CD8-positive, alpha-beta memory T cell (primary cell): ENCODE measurements at regions not wholly inside any gene's neighbourhood (a gene's known extent, or its start where the extent isn't known, plus 50 kb on each side); places are given as distances from the start of the nearest gene placed in this dataset.

Source experiments
- CTCF ChIA-PET: fragments of 350-600 bp; sonication (Branson Sonifier 250); formaldehyde crosslinking; loops from one replicate; lab custom pipeline; 2021; ENCODE audit warnings: antibody characterized with exemption; lab: Charles Lee
- POLR2A ChIA-PET: fragments of 350-600 bp; sonication (Branson Sonifier 250); formaldehyde crosslinking; loops from one replicate; lab custom pipeline; 2021; ENCODE audit warnings: antibody characterized with exemption; lab: Charles Lee
- DNase-seq, 5 donors: peaks; one replicate each; pipeline versions ENCODE4 v3.0.0 to v3.0.0-alpha.2; 2020 to 2022; ENCODE audit warnings: mixed read lengths in 1 of 5
- H3K27ac ChIP-seq: one replicate; pipeline ENCODE4 v1.7.0; 2013; ENCODE audit warnings: low read depth, mild to moderate bottlenecking, low read length, moderate library complexity
- H3K27me3 ChIP-seq: 2 replicates; pipeline ENCODE4 v1.7.0; 2013; ENCODE audit warnings: low read length, mild to moderate bottlenecking; ENCODE audit not compliant: insufficient read depth, poor library complexity, severe bottlenecking
- H3K36me3 ChIP-seq: 2 replicates; pipeline ENCODE4 v1.7.0; 2013; ENCODE audit warnings: mild to moderate bottlenecking, low read length, moderate library complexity; ENCODE audit not compliant: insufficient read depth
- H3K4me1 ChIP-seq: 2 replicates; pipeline ENCODE4 v1.7.0; 2013; ENCODE audit warnings: mild to moderate bottlenecking, low read length, moderate library complexity; ENCODE audit not compliant: insufficient read depth
- H3K4me3 ChIP-seq: 2 replicates; pipeline ENCODE4 v1.7.0; 2013; ENCODE audit warnings: mild to moderate bottlenecking, low read length
- H3K9me3 ChIP-seq: 2 replicates; pipeline ENCODE4 v1.7.0; 2013; ENCODE audit warnings: mild to moderate bottlenecking, low read length
- H3K27ac Mint-ChIP-seq, 8 donors: one replicate each; pipeline ENCODE4 v1.8.0; 2020 to 2021; ENCODE audit warnings: mixed read lengths in 8 of 8, mild to moderate bottlenecking in 6 of 8, inconsistent platforms in 3 of 8, moderate library complexity in 3 of 8
- H3K27me3 Mint-ChIP-seq, 2 donors: one replicate each; pipeline ENCODE4 v1.8.0; 2020 to 2021; ENCODE audit warnings: mixed read lengths in 2 of 2, mild to moderate bottlenecking in 1 of 2, moderate library complexity in 1 of 2
- H3K36me3 Mint-ChIP-seq, 3 donors: one replicate each; pipeline ENCODE4 v1.8.0; 2020 to 2021; ENCODE audit warnings: mixed read lengths in 3 of 3, inconsistent platforms in 1 of 3, mild to moderate bottlenecking in 1 of 3
- H3K4me1 Mint-ChIP-seq, 3 donors: one replicate each; pipeline ENCODE4 v1.8.0; 2020 to 2021; ENCODE audit warnings: mixed read lengths in 3 of 3, inconsistent platforms in 1 of 3, mild to moderate bottlenecking in 1 of 3
- H3K4me3 Mint-ChIP-seq, 7 donors: one replicate each; pipeline ENCODE4 v1.8.0; 2020 to 2021; ENCODE audit warnings: mixed read lengths in 7 of 7, mild to moderate bottlenecking in 6 of 7, moderate library complexity in 4 of 7, inconsistent platforms in 2 of 7
- H3K9me3 Mint-ChIP-seq, 5 donors: one replicate each; pipeline ENCODE4 v1.8.0; 2020 to 2022; ENCODE audit warnings: mixed read lengths in 5 of 5, mild to moderate bottlenecking in 3 of 5, moderate library complexity in 2 of 5, inconsistent platforms in 1 of 5

DNA sequence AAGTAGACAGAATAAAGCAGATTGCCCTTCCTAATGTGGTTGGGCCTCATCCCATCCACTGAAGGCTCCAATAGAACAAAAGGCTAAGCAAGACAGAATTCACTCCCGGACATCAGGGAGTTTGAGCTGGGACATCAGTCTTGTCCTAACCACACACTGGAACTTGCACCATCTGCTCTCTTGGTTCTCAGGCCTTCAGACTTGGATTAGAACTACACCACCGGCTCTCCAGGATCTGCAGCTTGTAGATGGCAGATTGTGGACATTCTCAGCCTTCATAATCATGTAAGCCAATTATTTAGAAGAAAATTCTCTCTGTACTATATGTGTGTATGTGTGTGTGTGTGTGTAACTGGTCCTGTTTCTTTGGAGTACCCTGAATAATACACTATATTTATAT is 394.7 kb upstream of the LMCD1 start:
- peaks cover 0 to 11% (median 5%) of the 10 kb centered on the region in 3 donors for H3K4me1 Mint-ChIP-seq

DNA sequence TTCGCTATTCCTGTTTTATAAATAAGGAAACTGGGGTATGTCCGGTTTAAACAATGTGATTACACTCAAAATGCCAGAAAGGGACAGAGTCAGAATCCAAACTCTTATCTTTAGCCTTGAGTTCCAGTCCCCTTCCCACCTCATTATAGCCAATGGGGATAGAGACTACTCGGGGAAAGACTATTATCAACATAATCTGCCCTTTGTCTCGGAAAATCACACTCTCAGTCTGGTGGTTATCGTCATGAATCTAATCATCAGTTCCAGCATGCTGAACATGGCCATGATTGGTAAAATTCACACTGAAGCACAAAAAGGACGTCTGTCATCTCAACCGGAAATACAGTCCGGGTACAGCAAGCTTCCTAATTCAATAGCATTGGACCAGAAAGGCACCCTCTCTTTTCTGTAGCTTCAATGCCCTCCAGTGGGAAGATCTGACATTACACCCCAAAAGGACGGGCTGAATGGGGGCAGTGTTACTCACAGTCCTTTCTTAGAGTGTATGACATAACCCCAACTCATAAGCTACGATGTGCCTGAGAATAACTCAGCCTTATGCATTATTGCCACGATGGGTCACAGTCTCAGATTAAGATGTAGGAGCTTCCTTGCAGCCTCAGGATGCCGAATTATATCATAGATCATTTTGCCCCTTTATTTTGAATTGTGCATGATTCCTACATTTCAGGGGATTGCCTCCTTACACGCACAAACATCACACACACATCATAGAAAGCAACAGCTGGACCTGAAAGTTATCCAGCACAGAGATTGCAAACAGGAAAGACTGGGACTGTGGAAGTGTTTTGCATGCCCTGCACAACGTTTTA is 390.4 kb upstream of the LMCD1 start:
- CTCF ChIA-PET: no interaction called here
- H3K4me1 ChIP-seq: no peaks in the 10 kb centered on the region
- peaks cover 0 to 7% (median 2%) of the 10 kb centered on the region in 3 donors for H3K4me1 Mint-ChIP-seq
- peak in 3 of 5 donors; percentile 6 to 39 (median 19) for DNase-seq
- H3K36me3 ChIP-seq: no peaks in the 10 kb centered on the region
- H3K27ac ChIP-seq: no peak overlapping the region
- no peaks in the 10 kb centered on the region for H3K36me3 Mint-ChIP-seq
- peaks cover 8 to 11% of the 10 kb centered on the region in 2 donors for H3K27me3 Mint-ChIP-seq
- peaks cover 0 to 2% (median 0%) of the 10 kb centered on the region in 5 donors for H3K9me3 Mint-ChIP-seq
- H3K4me3 ChIP-seq: no peak overlapping the region
- H3K9me3 ChIP-seq: no peaks in the 10 kb centered on the region
- POLR2A ChIA-PET: no interaction called here
- H3K27ac Mint-ChIP-seq: no peak overlapping the region
- no peaks in the 10 kb centered on the region for H3K27me3 ChIP-seq
- H3K4me3 Mint-ChIP-seq: peak overlapping the region in 3 of 7 donors; percentile 1 to 63 (median 13)

More for the DNA sequence above, 394.7 kb upstream of the LMCD1 start:
- H3K27me3 ChIP-seq: no peaks in the 10 kb centered on the region
- Mint-ChIP-seq H3K9me3 (peaks cover 0 to 4% (median 0%) of the 10 kb centered on the region in 5 donors), H3K27ac (no peak overlapping the region), H3K27me3 (peaks cover 2 to 8% of the 10 kb centered on the region in 2 donors), H3K36me3 (no peaks in the 10 kb centered on the region), H3K4me3 (no peak overlapping the region)
- no peaks in the 10 kb centered on the region for H3K4me1 ChIP-seq
- H3K9me3 ChIP-seq: no peaks in the 10 kb centered on the region
- H3K27ac ChIP-seq: no peak overlapping the region
- ChIA-PET CTCF (no interaction called here), POLR2A (no interaction called here)
- H3K4me3 ChIP-seq: no peak overlapping the region
- H3K36me3 ChIP-seq: no peaks in the 10 kb centered on the region
- no peak for DNase-seq

DNA sequence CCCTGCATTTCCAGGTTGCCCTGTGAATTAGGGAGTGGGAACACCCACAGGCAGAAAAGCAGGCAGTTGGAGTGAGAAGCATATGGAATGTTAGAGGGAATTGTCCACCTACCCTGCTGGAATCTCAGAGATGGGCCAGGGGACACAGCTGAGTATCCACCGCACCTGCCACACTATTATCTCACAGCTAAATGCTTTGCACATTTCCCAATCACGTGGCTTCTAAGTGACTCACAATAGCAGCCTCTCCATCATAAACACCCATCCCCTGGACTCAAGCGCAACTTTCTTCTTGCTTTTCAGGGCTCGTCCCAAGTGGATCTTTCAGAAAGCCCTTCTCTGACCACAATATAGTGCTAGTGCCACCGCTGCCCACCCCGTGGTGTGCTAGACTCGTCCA is 389.0 kb upstream of the LMCD1 start:
- CTCF ChIA-PET: interaction anchor here (1.0 kb wide), 1 partner anchor 305 kb away, joined by 3 read pairs; no protein-coding TSS in a partner anchor
- peaks cover 0 to 5% (median 0%) of the 10 kb centered on the region in 5 donors for H3K9me3 Mint-ChIP-seq

DNA sequence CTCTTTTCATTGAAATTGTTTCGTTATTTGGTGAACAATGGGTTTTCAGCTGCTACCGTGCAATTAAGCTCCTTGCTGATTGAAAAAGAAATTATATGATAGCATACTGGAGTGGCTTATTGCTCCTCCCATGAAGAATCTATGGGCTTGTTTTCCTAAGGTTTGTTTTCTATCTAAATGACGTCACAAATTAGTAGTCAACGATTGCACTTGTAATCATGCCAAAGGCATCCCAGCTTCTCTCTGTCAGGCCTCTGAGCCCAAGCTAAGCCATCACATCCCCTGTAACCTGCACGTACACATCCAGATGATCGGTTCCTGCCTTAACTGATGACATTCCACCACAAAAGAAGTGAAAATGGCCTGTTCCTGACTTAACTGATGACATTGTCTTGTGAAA is 388.0 kb upstream of the LMCD1 start:
- peaks cover 0 to 6% (median 1%) of the 10 kb centered on the region in 3 donors for H3K4me1 Mint-ChIP-seq
- H3K27me3 Mint-ChIP-seq: peaks cover 8 to 15% of the 10 kb centered on the region in 2 donors
- H3K27me3 ChIP-seq: no peaks in the 10 kb centered on the region
- H3K4me3 Mint-ChIP-seq: no peak overlapping the region
- ChIA-PET CTCF (interaction anchor here (1.0 kb wide), 1 partner anchor 304 kb away, joined by 3 read pairs; no protein-coding TSS in a partner anchor), POLR2A (no interaction called here)
- no peak overlapping the region for H3K27ac Mint-ChIP-seq
- no peaks in the 10 kb centered on the region for H3K9me3 ChIP-seq
- no peaks in the 10 kb centered on the region for H3K36me3 ChIP-seq
- no peaks in the 10 kb centered on the region for H3K36me3 Mint-ChIP-seq
- H3K4me3 ChIP-seq: no peak overlapping the region
- H3K4me1 ChIP-seq: no peaks in the 10 kb centered on the region
- H3K9me3 Mint-ChIP-seq: peaks cover 0 to 8% (median 4%) of the 10 kb centered on the region in 5 donors
- H3K27ac ChIP-seq: no peak overlapping the region
- no peak for DNase-seq

More for the DNA sequence above, 389.0 kb upstream of the LMCD1 start:
- no peaks in the 10 kb centered on the region for H3K36me3 Mint-ChIP-seq
- no peak overlapping the region for H3K4me3 ChIP-seq
- H3K27ac Mint-ChIP-seq: no peak overlapping the region
- POLR2A ChIA-PET: no interaction called here
- no peaks in the 10 kb centered on the region for H3K36me3 ChIP-seq
- H3K27ac ChIP-seq: no peak overlapping the region
- no peak for DNase-seq
- H3K4me3 Mint-ChIP-seq: no peak overlapping the region
- peaks cover 8 to 11% of the 10 kb centered on the region in 2 donors for H3K27me3 Mint-ChIP-seq
- H3K4me1 Mint-ChIP-seq: peaks cover 0 to 6% (median 1%) of the 10 kb centered on the region in 3 donors
- no peaks in the 10 kb centered on the region for H3K9me3 ChIP-seq
- H3K4me1 ChIP-seq: no peaks in the 10 kb centered on the region
- no peaks in the 10 kb centered on the region for H3K27me3 ChIP-seq

DNA sequence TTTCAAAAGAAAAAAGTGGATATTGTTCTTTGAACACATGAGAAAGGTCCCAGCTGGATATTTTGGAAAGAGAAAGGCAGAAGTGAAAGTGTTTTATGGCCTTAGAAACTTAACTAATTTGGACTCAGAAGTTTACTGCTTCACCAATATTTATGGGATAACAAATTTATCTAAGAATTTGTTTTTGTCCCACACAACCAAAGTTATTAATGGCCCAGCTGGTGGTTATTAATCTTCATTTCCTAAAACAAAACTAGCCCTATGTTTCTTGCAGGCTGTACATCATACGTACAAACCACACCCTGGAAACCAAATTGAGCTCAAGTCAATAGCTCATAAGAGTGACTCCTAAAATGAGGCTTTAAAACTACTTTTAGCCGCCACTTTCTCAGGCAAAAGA is 372.9 kb upstream of the LMCD1 start:
- Histone ChIP-seq H3K4me1 (no peaks in the 10 kb centered on the region), H3K27ac (no peak overlapping the region), H3K36me3 (no peaks in the 10 kb centered on the region), H3K27me3 (no peaks in the 10 kb centered on the region), H3K9me3 (no peaks in the 10 kb centered on the region), H3K4me3 (no peak overlapping the region)
- Mint-ChIP-seq H3K27me3 (no peaks in the 10 kb centered on the region), H3K36me3 (no peaks in the 10 kb centered on the region), H3K27ac (no peak overlapping the region), H3K4me3 (no peak overlapping the region), H3K9me3 (peaks cover 0 to 7% (median 0%) of the 10 kb centered on the region in 5 donors), H3K4me1 (no peaks in the 10 kb centered on the region)
- DNase-seq: no peak
- POLR2A ChIA-PET: no interaction called here
- CTCF ChIA-PET: no interaction called here

DNA sequence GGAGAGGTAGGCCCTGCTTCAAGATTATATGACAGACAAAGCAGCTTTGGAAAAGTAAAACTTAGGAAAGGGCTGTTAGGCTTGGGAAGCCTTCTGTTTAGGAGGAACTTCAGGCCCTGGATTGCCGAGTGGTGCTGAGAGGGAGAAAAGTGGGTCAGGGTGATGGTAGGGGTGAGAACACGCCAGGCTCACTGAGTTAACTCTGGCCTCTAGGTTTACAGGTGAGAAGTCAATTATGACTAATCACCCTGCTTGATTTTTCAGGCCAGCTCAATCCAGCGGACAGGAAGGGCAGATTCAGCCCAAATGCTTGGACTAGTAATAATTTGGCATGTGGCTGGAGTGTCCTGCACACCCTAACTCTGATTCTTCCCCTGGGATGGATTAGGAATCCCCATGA is 365.1 kb upstream of the LMCD1 start:
- Mint-ChIP-seq H3K4me1 (no peaks in the 10 kb centered on the region), H3K9me3 (peaks cover 0 to 6% (median 0%) of the 10 kb centered on the region in 5 donors), H3K36me3 (no peaks in the 10 kb centered on the region), H3K4me3 (no peak overlapping the region), H3K27ac (no peak overlapping the region), H3K27me3 (no peaks in the 10 kb centered on the region)
- ChIA-PET CTCF (no interaction called here), POLR2A (no interaction called here)
- Histone ChIP-seq H3K36me3 (no peaks in the 10 kb centered on the region), H3K9me3 (no peaks in the 10 kb centered on the region), H3K4me3 (no peak overlapping the region), H3K4me1 (no peaks in the 10 kb centered on the region), H3K27ac (no peak overlapping the region), H3K27me3 (no peaks in the 10 kb centered on the region)
- DNase-seq: no peak

DNA sequence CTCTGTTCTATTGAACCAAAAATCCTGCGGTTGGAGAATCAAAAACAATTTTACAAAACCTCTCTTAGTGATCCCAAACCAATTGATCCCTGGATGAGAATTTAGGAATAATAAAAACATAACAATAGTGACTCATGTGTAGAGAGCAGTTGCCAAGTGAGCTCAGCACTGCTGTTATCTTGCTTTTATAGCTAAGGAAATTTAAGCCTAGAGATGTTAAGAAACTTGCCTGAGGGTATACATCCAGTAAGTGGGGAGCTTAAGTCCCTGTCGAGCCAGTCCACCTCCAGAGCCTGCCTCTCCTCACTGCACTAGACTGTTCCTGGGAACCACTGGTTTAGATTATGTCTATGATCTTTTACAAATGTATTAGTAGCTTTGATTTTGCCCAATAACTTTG is 358.4 kb upstream of the LMCD1 start:
- Histone ChIP-seq H3K4me3 (no peak overlapping the region), H3K27me3 (no peaks in the 10 kb centered on the region), H3K9me3 (no peaks in the 10 kb centered on the region), H3K36me3 (no peaks in the 10 kb centered on the region), H3K27ac (no peak overlapping the region), H3K4me1 (no peaks in the 10 kb centered on the region)
- Mint-ChIP-seq H3K4me3 (no peak overlapping the region), H3K9me3 (peaks cover 0 to 2% (median 0%) of the 10 kb centered on the region in 5 donors), H3K27me3 (peaks cover 0 to 5% of the 10 kb centered on the region in 2 donors), H3K4me1 (no peaks in the 10 kb centered on the region), H3K36me3 (no peaks in the 10 kb centered on the region), H3K27ac (no peak overlapping the region)
- POLR2A ChIA-PET: no interaction called here
- no peak for DNase-seq
- CTCF ChIA-PET: no interaction called here

DNA sequence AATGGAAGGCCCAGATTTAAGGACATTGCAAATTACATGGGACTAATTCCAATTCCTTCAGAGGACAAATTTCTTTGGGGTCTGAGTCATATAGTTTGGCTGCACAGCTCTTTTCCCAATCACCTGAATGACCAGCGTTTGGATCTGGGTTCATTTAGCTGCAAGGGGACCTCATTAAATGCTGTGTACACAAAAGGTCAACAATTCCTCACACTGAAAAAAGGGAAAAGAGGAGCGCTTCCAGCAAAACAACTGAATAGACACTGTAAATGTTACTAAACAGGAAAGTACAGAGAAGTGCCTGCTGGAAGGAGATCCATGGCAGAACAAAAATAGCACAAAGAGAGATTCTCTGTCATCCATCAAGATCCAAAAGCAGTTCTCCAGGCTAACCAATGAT is 356.0 kb upstream of the LMCD1 start:
- CTCF ChIA-PET: no interaction called here
- Histone ChIP-seq H3K4me1 (no peaks in the 10 kb centered on the region), H3K36me3 (no peaks in the 10 kb centered on the region), H3K9me3 (no peaks in the 10 kb centered on the region), H3K4me3 (no peak overlapping the region), H3K27ac (no peak overlapping the region), H3K27me3 (no peaks in the 10 kb centered on the region)
- no peak for DNase-seq
- H3K4me1 Mint-ChIP-seq: no peaks in the 10 kb centered on the region
- POLR2A ChIA-PET: no interaction called here
- no peak overlapping the region for H3K4me3 Mint-ChIP-seq
- H3K27ac Mint-ChIP-seq: no peak overlapping the region
- peaks cover 0 to 13% of the 10 kb centered on the region in 2 donors for H3K27me3 Mint-ChIP-seq
- no peaks in the 10 kb centered on the region for H3K36me3 Mint-ChIP-seq
- H3K9me3 Mint-ChIP-seq: peaks cover 0 to 2% (median 0%) of the 10 kb centered on the region in 5 donors
